NOMO-1 treated with DMSO at 0.1 percent for 48 hours (cell line): ENCODE measurements at regions not wholly inside any gene's neighbourhood (a gene's known extent, or its start where the extent isn't known, plus 50 kb on each side); places are given as distances from the start of the nearest gene placed in this dataset.

ENCODE experiments used
- DNase-seq: peaks from one replicate; lab custom pipeline; 2025; ENCODE audit not compliant: unreplicated experiment; lab: John Stamatoyannopoulos, UW

- DNase-seq, result no peak
Measured at GRCh38 chr7:25544254-25544653, 316.0 kb upstream of the NPVF start.

- DNase-seq, result no peak
Measured at GRCh38 chr7:25545124-25546008, 317.1 kb upstream of the NPVF start.

GRCh38 chr7:25546306-25546705 is 318.0 kb upstream of the NPVF start:
- no peak for DNase-seq

GRCh38 chr7:25549271-25549921 is 321.1 kb upstream of the NPVF start:
- no peak for DNase-seq

GRCh38 chr7:25550149-25550548 is 321.9 kb upstream of the NPVF start:
- no peak for DNase-seq

- no peak for DNase-seq
Measured at GRCh38 chr7:25552998-25553397, 324.7 kb upstream of the NPVF start.

GRCh38 chr7:25553580-25554291 is 325.4 kb upstream of the NPVF start:
- DNase-seq, result no peak

GRCh38 chr7:25557379-25557917 is 329.2 kb upstream of the NPVF start:
- DNase-seq, result no peak

- no peak for DNase-seq
Measured at GRCh38 chr7:25557930-25558329, 329.6 kb upstream of the NPVF start.

- no peak for DNase-seq
Measured at GRCh38 chr7:25558605-25559004, 330.3 kb upstream of the NPVF start.

- no peak for DNase-seq
Measured at GRCh38 chr7:25559581-25560367, 331.5 kb upstream of the NPVF start.

- no peak for DNase-seq
Measured at GRCh38 chr7:25562673-25563182, 334.4 kb upstream of the NPVF start.

GRCh38 chr7:25565002-25565401 is 336.7 kb upstream of the NPVF start:
- DNase-seq, result no peak

- peak; percentile 40 for DNase-seq
Measured at GRCh38 chr7:25565949-25566348, 337.7 kb upstream of the NPVF start.

GRCh38 chr7:25567430-25567829 is 339.1 kb upstream of the NPVF start:
- DNase-seq, result no peak

GRCh38 chr7:25569765-25570164 is 341.5 kb upstream of the NPVF start:
- no peak for DNase-seq

GRCh38 chr7:25572423-25572822 is 344.1 kb upstream of the NPVF start:
- no peak for DNase-seq

- DNase-seq, result no peak
Measured at GRCh38 chr7:25574828-25575227, 346.5 kb upstream of the NPVF start.

GRCh38 chr7:25575634-25576033 is 347.3 kb upstream of the NPVF start:
- DNase-seq, result no peak

GRCh38 chr7:25578991-25579777 is 350.9 kb upstream of the NPVF start:
- DNase-seq, result no peak
